PC-3 (cell line): ENCODE measurements at regions not wholly inside any gene's neighbourhood (a gene's known extent, or its start where the extent isn't known, plus 50 kb on each side); places are given as distances from the start of the nearest gene placed in this dataset.

Experiments used
- ATAC-seq: fragments of 200-7000 bp; cut with Tn5 transposase; 2 replicates; pipeline ENCODE4 v1.9.1; 2020; ENCODE audit warnings: mild to moderate bottlenecking, moderate library complexity
- BruUV-seq: library from RNA; stranded (reverse); fragments of 400-500 nt; replicated peaks from 2 replicates; lab custom pipeline; 2021; lab: Mats Ljungman, UMichigan
- CTCF ChIA-PET: fragments of 300-600 bp; sonication (Branson Sonifier 250); formaldehyde crosslinking; loops from one replicate; lab custom pipeline; 2022; ENCODE audit warnings: antibody characterized with exemption; lab: Charles Lee
- POLR2A ChIA-PET: fragments of 300-600 bp; sonication (Branson Sonifier 250); formaldehyde crosslinking; loops from one replicate; lab custom pipeline; 2022; ENCODE audit warnings: antibody characterized with exemption; ENCODE audit not compliant: unreplicated experiment; lab: Charles Lee
- DNase-seq: peaks from one replicate; pipeline ENCODE4 v3.0.0-alpha.2; 2015
- H2AFZ ChIP-seq: fragments of 300-600 bp; sonication (generic); 2 replicates; pipeline ENCODE4 v1.6.0; 2016; ENCODE audit warnings: antibody characterized with exemption, low read length
- H3F3A ChIP-seq: fragments of 300-600 bp; sonication (generic); one replicate; pipeline ENCODE4 v1.6.0; 2017; ENCODE audit warnings: antibody characterized with exemption, low read length, control low read depth, mild to moderate bottlenecking; ENCODE audit not compliant: unreplicated experiment
- H3K27ac ChIP-seq: fragments of 300-600 bp; sonication (generic); 2 replicates; pipeline ENCODE4 v1.5.1; 2016; ENCODE audit warnings: mild to moderate bottlenecking, low read length
- H3K27me3 ChIP-seq: fragments of 300-600 bp; sonication (generic); 2 replicates; pipeline ENCODE4 v1.6.1; 2016; ENCODE audit warnings: low read length, mixed read lengths
- H3K36me3 ChIP-seq: fragments of 300-600 bp; sonication (generic); 2 replicates; pipeline ENCODE4 v1.6.1; 2016; ENCODE audit warnings: low read depth, mixed run types, low read length, mixed read lengths
- H3K4me1 ChIP-seq: fragments of 300-600 bp; sonication (generic); 2 replicates; pipeline ENCODE4 v1.5.1; 2016; ENCODE audit warnings: low read length; ENCODE audit not compliant: insufficient read depth
- H3K4me2 ChIP-seq: fragments of 300-600 bp; sonication (generic); 2 replicates; pipeline ENCODE4 v1.6.0; 2016; ENCODE audit warnings: low read length
- H3K4me3 ChIP-seq: fragments of 300-600 bp; sonication (generic); 2 replicates; pipeline ENCODE4 v1.5.1; 2016; ENCODE audit warnings: mild to moderate bottlenecking, low read length, mixed read lengths
- H3K79me2 ChIP-seq: fragments of 300-600 bp; sonication (generic); 2 replicates; pipeline ENCODE4 v1.6.1; 2017; ENCODE audit warnings: low read length, mixed read lengths
- H3K9ac ChIP-seq: fragments of 300-600 bp; sonication (generic); 2 replicates; pipeline ENCODE4 v1.6.0; 2016; ENCODE audit warnings: mild to moderate bottlenecking, low read length
- H3K9me2 ChIP-seq: fragments of 300-600 bp; sonication (generic); replicated peaks from 2 replicates; pipeline ENCODE4 v1.6.1; 2016; ENCODE audit warnings: mixed run types, low read length, mixed read lengths
- H3K9me3 ChIP-seq: fragments of 300-600 bp; sonication (generic); 2 replicates; pipeline ENCODE4 v1.6.1; 2016; ENCODE audit warnings: low read length, mixed read lengths
- H4K20me1 ChIP-seq: fragments of 300-600 bp; sonication (generic); 2 replicates; pipeline ENCODE4 v1.6.1; 2016; ENCODE audit warnings: low read length, mixed read lengths
- EZH2 ChIP-seq: fragments of 300-600 bp; sonication (generic); IDR thresholded peaks from one replicate; pipeline ENCODE4 v1.6.1; 2017; ENCODE audit warnings: antibody characterized with exemption, mild to moderate bottlenecking, low read length; ENCODE audit not compliant: unreplicated experiment
- EZH2phosphoT487 ChIP-seq: fragments of 300-600 bp; sonication (generic); IDR thresholded peaks from 2 replicates; pipeline ENCODE4 v1.6.1; 2018; ENCODE audit warnings: mild to moderate bottlenecking, antibody characterized with exemption, low read length, borderline replicate concordance
- intact Hi-C: fragments of 100-400 bp; cut with micrococcal nuclease; formaldehyde crosslinking; loops from 2 replicates; pipeline ENCODE4 v1.9.0; 2023
- TF ChIP-seq, protein P1 (sequence below): fragments of 300-600 bp; sonication (generic); conservative IDR thresholded peaks from 2 replicates; pipeline ENCODE4 v1.5.1; 2017; ENCODE audit warnings: antibody characterized with exemption, low read depth, mild to moderate bottlenecking, low read length

DNA sequence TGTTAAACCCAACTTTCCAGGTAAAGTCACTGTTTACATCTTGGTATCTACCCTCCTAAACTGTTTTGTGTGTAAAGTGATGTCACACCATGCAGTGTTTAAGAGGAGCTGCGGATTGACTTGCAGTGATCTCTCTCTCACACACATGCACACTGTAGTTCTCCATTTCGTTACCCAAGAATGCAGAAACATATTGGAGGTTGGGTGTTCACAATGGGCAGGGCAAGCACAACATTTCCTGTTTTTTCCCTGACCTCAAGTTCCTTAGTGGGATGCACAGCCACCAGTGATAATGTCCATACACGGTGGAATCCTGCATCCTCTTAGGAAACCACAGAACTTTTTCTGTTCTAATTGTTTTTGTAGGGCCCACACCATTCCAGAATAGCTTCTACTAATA is 85.3 kb upstream of the CFAP20DC start:
- no peaks in the 10 kb centered on the region for H3K36me3 ChIP-seq
- no peaks in the 10 kb centered on the region for H3K27me3 ChIP-seq
- H3K4me1 ChIP-seq, result no peaks in the 10 kb centered on the region
- H2AFZ ChIP-seq, result no peak overlapping the region
- no peak overlapping the region for H3K4me2 ChIP-seq
- intact Hi-C loops, result no loop called here
- ChIA-PET CTCF (no interaction called here), POLR2A (no interaction called here)
- H3K9me3 ChIP-seq, result no peaks in the 10 kb centered on the region
- TF ChIP-seq EZH2, result no peak
- no peak for TF ChIP-seq EZH2phosphoT487
- TF ChIP-seq, protein P1, sequence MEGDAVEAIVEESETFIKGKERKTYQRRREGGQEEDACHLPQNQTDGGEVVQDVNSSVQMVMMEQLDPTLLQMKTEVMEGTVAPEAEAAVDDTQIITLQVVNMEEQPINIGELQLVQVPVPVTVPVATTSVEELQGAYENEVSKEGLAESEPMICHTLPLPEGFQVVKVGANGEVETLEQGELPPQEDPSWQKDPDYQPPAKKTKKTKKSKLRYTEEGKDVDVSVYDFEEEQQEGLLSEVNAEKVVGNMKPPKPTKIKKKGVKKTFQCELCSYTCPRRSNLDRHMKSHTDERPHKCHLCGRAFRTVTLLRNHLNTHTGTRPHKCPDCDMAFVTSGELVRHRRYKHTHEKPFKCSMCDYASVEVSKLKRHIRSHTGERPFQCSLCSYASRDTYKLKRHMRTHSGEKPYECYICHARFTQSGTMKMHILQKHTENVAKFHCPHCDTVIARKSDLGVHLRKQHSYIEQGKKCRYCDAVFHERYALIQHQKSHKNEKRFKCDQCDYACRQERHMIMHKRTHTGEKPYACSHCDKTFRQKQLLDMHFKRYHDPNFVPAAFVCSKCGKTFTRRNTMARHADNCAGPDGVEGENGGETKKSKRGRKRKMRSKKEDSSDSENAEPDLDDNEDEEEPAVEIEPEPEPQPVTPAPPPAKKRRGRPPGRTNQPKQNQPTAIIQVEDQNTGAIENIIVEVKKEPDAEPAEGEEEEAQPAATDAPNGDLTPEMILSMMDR, result no peak
- no peaks in the 10 kb centered on the region for H3K79me2 ChIP-seq
- no peak for ATAC-seq
- no peaks in the 10 kb centered on the region for H3K9me2 ChIP-seq
- BruUV-seq, result no TSS peak
- H3K9ac ChIP-seq, result no peak overlapping the region
- no peaks in the 10 kb centered on the region for H4K20me1 ChIP-seq
- H3K4me3 ChIP-seq, result no peak overlapping the region
- no peaks in the 10 kb centered on the region for H3F3A ChIP-seq
- no peak overlapping the region for H3K27ac ChIP-seq
- no peak for DNase-seq

DNA sequence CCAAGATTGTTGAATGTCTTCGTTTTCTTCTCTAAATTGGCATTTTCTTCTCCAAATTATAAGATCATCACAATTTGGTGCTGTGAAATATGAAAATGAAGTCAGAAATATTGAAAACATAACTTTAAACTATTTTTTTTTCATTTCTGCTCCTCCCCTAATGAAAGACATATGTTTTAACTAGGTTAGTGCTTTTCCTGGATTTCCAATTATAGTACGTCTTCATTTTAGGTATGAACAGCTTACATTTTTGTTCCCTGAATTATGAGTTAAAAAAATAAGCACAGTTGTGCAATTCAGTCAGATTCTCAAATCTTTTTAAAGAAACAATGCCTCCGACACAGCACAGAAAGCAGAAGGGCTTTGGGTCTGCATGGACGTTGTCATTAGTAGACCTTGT is 83.5 kb upstream of the CFAP20DC start:
- Histone ChIP-seq H3K4me1 (no peaks in the 10 kb centered on the region), H2AFZ (no peak overlapping the region), H4K20me1 (no peaks in the 10 kb centered on the region), H3K9ac (no peak overlapping the region), H3F3A (no peaks in the 10 kb centered on the region), H3K9me3 (no peaks in the 10 kb centered on the region), H3K4me2 (no peak overlapping the region), H3K9me2 (no peaks in the 10 kb centered on the region), H3K79me2 (no peaks in the 10 kb centered on the region), H3K36me3 (no peaks in the 10 kb centered on the region), H3K27me3 (no peaks in the 10 kb centered on the region), H3K27ac (no peak overlapping the region), H3K4me3 (no peak overlapping the region)
- ATAC-seq, result no peak
- intact Hi-C loops, result no loop called here
- no peak for TF ChIP-seq EZH2
- no peak for TF ChIP-seq EZH2phosphoT487
- TF ChIP-seq, protein P1, result no peak
- no peak for DNase-seq
- POLR2A ChIA-PET, result no interaction called here
- BruUV-seq, result no TSS peak
- CTCF ChIA-PET, result no interaction called here

DNA sequence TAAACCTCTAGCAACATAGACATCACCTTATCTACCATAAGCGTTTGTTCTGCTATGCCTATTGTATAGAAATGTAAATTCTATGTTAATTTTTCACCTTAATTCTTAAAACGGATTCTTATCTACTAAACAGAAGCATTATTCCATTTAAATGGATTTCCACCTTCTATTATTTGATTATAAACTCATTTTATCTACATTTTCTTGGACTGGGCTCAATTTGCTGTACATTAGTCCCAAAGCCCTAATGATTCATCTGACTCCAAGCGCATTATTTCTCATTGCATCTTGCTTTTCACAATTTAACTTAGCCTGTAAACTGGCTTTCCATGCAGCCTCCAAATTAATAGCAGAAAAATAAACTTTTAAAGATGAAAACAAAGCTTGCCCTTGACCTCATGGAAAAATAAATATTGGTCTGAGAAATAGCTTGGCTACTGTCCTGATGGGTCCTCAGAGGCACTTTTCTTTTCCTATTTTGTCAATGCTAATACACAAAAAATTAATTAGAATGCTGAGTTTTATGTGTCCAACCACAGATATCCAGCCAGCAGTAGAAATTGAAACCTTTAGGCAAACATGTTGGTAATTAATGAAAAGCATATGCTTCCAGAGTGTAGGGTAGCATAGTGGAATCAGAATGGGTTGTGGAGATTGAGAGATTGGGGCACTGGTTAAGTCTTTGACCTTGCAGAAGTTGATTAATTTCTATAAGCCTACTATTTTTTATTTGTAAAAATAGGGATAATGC is 81.4 kb upstream of the CFAP20DC start:
- Histone ChIP-seq H3K4me3 (no peak overlapping the region), H3F3A (no peaks in the 10 kb centered on the region), H2AFZ (no peak overlapping the region), H3K27ac (no peak overlapping the region), H3K4me2 (no peak overlapping the region), H3K9me3 (no peaks in the 10 kb centered on the region), H3K4me1 (peaks cover 14% of the 10 kb centered on the region), H4K20me1 (no peaks in the 10 kb centered on the region), H3K9me2 (no peaks in the 10 kb centered on the region), H3K9ac (no peak overlapping the region), H3K27me3 (no peaks in the 10 kb centered on the region), H3K36me3 (no peaks in the 10 kb centered on the region), H3K79me2 (no peaks in the 10 kb centered on the region)
- DNase-seq (no peak), ATAC-seq (no peak)
- CTCF ChIA-PET, result no interaction called here
- no TSS peak for BruUV-seq
- intact Hi-C loops, result no loop called here
- TF ChIP-seq EZH2phosphoT487 (no peak), EZH2 (no peak)
- TF ChIP-seq, protein P1, result no peak
- POLR2A ChIA-PET, result interaction anchor here (0.7 kb wide), 1 partner anchor 61 kb away, joined by 3 read pairs; no protein-coding TSS in a partner anchor
